ENCODE measurements at regions not wholly inside any gene's neighbourhood (a gene's known extent, or its start where the extent isn't known, plus 50 kb on each side); places are given as distances from the start of the nearest gene placed in this dataset.
"Not testable (repeated sequence)": the region's sequence is repeated elsewhere in the genome, so short reads cannot be mapped to it uniquely, and the experiment has no call there.

DNA sequence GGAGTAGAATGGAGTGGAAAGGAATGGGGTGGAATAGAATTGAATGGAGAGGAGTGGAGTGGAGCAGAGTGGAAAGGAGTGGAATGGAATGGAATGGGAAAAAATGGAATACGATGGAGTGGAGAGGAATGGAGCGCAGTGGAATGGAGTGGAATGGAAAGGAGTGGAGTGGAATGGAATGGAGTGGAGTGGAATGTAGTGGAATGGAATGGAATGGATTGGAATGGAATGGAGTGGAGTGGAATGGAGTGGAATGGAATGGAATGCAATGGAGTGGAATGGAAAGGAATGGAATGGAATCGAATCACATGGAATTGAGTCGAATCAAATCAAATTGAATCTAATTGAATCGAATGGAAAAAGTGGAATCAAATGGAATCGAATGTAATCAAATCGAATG, 1016.1 kb downstream of the CDY1 start:
- intact Hi-C loops (cut with DNase I, micrococcal nuclease), result no loop called here
- H3K9me3 ChIP-seq, result peaks cover 43% of the 10 kb centered on the region
- no peaks in the 10 kb centered on the region for H3K36me3 ChIP-seq (ENCODE audit: low read depth)
- no peak overlapping the region for H3K4me3 ChIP-seq
- no peaks in the 10 kb centered on the region for H3K4me1 ChIP-seq (ENCODE audit: low read depth)
- DNase-seq (no peak), ATAC-seq (no peak)
- TF ChIP-seq, protein P1, sequence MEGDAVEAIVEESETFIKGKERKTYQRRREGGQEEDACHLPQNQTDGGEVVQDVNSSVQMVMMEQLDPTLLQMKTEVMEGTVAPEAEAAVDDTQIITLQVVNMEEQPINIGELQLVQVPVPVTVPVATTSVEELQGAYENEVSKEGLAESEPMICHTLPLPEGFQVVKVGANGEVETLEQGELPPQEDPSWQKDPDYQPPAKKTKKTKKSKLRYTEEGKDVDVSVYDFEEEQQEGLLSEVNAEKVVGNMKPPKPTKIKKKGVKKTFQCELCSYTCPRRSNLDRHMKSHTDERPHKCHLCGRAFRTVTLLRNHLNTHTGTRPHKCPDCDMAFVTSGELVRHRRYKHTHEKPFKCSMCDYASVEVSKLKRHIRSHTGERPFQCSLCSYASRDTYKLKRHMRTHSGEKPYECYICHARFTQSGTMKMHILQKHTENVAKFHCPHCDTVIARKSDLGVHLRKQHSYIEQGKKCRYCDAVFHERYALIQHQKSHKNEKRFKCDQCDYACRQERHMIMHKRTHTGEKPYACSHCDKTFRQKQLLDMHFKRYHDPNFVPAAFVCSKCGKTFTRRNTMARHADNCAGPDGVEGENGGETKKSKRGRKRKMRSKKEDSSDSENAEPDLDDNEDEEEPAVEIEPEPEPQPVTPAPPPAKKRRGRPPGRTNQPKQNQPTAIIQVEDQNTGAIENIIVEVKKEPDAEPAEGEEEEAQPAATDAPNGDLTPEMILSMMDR (IDR thresholded peaks at IDR 0.05), result no peak

DNA sequence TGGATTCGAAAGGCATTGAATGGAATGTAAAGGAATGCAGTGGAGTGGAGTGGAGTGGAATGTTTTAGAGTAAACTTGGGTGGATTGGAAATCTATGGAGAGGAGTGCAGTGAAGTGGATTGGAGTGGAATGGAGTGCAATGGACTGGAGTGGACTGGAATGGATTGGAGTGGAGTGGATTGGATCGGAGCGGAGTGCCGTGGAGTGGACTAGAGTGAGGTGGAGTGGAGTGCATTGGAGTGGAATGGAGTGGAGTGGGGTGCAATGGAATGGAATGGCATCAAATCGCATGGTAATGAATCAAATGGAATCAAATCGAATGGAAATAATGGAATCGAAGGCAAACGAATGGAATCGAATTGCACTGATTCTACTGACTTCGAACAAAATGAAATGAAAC, 1023.9 kb downstream of the CDY1 start:
- ATAC-seq; DNase-seq; H3K4me1 ChIP-seq (ENCODE audit: low read depth); H3K4me3 ChIP-seq; H3K36me3 ChIP-seq (ENCODE audit: low read depth); intact Hi-C loops (cut with DNase I, micrococcal nuclease): not testable (repeated sequence)
- H3K9me3 ChIP-seq, result peaks cover 50% of the 10 kb centered on the region

DNA sequence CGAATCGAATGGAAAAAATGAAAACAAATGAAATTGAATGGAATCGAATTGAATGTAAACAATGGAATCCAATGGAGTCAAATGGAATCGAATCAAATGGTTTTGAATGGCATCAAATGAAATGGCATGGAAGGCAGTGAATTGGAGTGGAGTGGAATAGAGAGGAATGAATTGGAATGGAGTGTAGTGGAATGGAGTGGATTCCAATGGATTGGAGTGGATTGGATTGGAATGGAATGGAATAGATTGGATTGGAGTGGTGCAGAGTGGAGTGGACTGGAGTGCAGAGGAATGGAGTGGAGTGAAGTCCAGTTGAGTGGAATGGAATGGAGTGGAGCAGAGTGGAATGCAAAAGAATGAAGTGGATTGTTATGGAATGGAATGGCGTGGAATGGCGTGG, 1026.3 kb downstream of the CDY1 start:
- ATAC-seq; H3K36me3 ChIP-seq (ENCODE audit: low read depth); H3K4me3 ChIP-seq; H3K4me1 ChIP-seq (ENCODE audit: low read depth); DNase-seq; intact Hi-C loops (cut with DNase I, micrococcal nuclease): not testable (repeated sequence)
- H3K9me3 ChIP-seq, result peaks cover 38% of the 10 kb centered on the region

DNA sequence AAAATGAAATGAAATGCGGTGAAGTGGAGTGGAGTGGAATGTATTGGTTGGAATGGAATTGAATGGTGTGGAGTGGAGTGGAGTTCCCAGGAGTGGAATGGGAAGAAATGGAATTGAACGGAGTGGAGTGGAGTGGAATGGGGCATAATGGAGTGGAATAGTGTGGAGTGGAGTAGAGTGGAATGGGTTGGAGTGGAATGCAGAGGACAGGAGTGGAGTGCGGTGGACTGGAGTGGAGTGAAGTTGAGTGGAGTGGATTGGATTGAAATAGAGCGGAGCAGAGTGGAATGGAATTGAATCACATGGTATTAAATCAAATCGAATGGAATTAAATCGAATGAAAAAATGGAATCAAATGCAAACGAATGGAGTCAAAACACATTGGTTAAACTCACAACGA, 1042.3 kb downstream of the CDY1 start:
- DNase-seq, result not testable (repeated sequence)

DNA sequence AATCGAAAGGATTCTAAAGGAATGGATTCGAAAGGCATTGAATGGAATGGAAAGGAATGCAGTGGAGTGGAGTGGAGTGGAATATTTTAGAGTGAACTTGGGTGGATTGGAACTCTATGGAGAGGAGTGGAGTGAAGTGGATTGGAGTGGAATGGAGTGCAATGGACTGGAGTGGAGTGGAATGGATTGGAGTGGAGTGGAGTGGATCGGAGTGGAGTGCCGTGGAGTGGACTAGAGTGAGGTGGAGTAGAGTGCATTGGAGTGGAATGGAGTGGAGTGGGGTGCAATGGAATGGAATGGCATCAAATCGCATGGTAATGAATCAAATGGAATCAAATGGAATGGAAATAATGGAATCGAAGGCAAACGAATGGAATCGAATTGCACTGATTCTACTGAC, 1044.8 kb downstream of the CDY1 start:
- ATAC-seq; H3K4me3 ChIP-seq; DNase-seq; H3K36me3 ChIP-seq (ENCODE audit: low read depth); H3K4me1 ChIP-seq (ENCODE audit: low read depth); intact Hi-C loops (cut with DNase I, micrococcal nuclease): not testable (repeated sequence)
- peaks cover 31% of the 10 kb centered on the region for H3K9me3 ChIP-seq

More for the DNA sequence above, 1042.3 kb downstream of the CDY1 start:
- H3K9me3 ChIP-seq, result peaks cover 21% of the 10 kb centered on the region
- H3K4me3 ChIP-seq; intact Hi-C loops (cut with DNase I, micrococcal nuclease); H3K4me1 ChIP-seq (ENCODE audit: low read depth); ATAC-seq; H3K36me3 ChIP-seq (ENCODE audit: low read depth): not testable (repeated sequence)

DNA sequence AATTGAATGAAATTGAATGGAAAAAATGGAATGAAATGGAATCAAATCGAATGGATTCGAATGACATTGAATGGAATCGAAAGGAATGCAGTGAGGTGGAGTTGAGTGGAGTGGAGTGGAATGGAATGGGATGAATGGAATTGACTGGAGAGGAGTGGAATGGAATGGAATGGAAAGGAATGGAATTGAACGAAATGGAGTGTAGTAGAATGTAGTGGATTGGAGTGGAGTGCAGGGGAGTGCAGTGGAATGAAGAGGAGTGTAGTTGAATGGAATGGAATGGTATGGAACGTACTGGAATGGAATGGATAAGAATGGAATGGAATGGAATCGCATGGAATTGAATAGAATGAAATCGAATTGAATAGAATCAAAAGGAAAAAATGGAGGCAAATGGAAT, 1047.3 kb downstream of the CDY1 start:
- ATAC-seq; H3K36me3 ChIP-seq (ENCODE audit: low read depth); H3K4me3 ChIP-seq; H3K4me1 ChIP-seq (ENCODE audit: low read depth); DNase-seq; intact Hi-C loops (cut with DNase I, micrococcal nuclease): not testable (repeated sequence)
- H3K9me3 ChIP-seq, result peaks cover 27% of the 10 kb centered on the region

DNA sequence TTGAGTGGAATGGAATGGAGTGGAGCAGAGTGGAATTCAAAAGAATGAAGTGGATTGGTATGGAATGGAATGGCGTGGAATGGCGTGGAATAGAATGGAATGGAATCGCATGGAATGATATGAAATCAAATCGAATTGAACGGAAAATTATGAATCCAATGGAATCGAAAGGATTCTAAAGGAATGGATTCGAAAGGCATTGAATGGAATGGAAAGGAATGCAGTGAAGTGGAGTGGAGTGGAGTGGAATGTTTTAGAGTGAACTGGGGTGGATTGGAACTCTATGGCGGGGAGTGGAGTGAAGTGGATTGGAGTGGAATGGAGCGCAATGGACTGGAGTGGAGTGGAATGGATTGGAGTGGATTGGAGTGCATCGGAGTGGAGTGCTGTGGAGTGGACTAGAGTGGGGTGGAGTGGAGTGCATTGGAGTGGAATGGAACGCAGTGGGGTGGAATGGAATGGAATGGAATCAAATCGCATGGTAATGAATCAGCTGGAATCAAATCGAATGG, 1048.5 kb downstream of the CDY1 start:
- not testable (repeated sequence) for ATAC-seq
- DNase-seq, result peak in 2 of 3 donors; percentile 12 to 30

DNA sequence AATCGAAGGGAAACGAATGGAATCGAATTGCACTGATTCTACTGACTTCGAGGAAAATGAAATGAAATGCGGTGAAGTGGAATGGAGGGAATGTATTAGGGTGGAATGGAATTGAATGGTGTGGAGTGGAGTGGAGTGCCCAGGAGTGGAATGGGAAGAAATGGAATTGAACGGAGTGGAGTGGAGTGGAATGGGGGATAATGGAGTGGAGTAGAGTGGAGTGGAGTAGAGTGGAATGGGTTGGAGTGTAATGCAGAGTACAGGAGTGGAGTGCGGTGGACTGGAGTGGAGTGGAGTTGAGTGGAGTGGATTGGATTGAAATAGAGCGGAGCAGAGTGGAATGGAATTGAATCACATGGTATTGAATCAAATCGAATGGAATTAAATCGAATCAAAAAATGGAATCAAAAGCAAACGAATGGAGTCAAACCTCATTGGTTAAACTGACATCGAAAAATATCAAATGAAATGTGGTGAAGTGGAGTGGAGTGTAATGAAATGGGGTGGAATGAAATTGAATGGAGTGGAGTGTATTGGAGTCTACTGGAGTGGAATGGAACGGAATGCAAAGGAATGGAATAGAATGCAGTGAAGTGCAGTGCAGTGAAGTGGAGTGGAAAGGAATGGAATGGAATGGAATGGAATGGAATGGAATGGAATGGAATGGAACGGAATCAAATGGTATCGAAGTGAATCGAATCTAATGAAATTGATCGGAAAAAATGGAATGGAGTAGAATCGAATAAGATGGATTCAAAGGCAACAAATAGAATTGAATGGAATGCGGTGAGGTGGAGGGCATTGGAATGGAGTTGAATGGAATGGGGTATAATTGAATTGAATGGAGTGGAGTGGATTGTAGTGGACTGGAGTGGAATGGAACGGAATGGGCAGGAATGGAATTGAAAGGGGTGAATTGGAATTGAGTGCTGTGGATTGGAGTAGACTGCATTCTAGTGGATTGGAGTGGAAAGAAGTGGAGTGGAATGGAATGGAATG, 1049.3 kb downstream of the CDY1 start:
- H3K4me3 ChIP-seq; intact Hi-C loops (cut with DNase I, micrococcal nuclease); H3K4me1 ChIP-seq (ENCODE audit: low read depth); H3K36me3 ChIP-seq (ENCODE audit: low read depth); ATAC-seq: not testable (repeated sequence)
- H3K9me3 ChIP-seq, result peaks cover 27% of the 10 kb centered on the region
- DNase-seq, result peak in 2 of 3 donors; percentile 17 to 30

More for the DNA sequence above, 1048.5 kb downstream of the CDY1 start:
- H3K36me3 ChIP-seq (ENCODE audit: low read depth); intact Hi-C loops (cut with DNase I, micrococcal nuclease); H3K4me1 ChIP-seq (ENCODE audit: low read depth); H3K4me3 ChIP-seq: not testable (repeated sequence)
- peaks cover 27% of the 10 kb centered on the region for H3K9me3 ChIP-seq

Data from mucosa of descending colon (tissue), 3 donors.